ENCODE measurements at regions not wholly inside any gene's neighbourhood (a gene's known extent, or its start where the extent isn't known, plus 50 kb on each side); places are given as distances from the start of the nearest gene placed in this dataset.

GRCh38 chr14:84785996-84786395 is 743.9 kb upstream of the FLRT2 start:
- TF ChIP-seq CTCF (IDR thresholded peaks at IDR 0.05; ENCODE audit: insufficient read depth, low read length) (no peak), GABPA (IDR thresholded peaks at IDR 0.05; ENCODE audit: low read depth) (no peak), POLR2AphosphoS5 (IDR thresholded peaks at IDR 0.05; ENCODE audit: low read depth) (no peak)
